ENCODE measurements at regions not wholly inside any gene's neighbourhood (a gene's known extent, or its start where the extent isn't known, plus 50 kb on each side); places are given as distances from the start of the nearest gene placed in this dataset.
A peak's percentile ranks its signal among the peaks of the same experiment; 100 is the strongest.

DNA sequence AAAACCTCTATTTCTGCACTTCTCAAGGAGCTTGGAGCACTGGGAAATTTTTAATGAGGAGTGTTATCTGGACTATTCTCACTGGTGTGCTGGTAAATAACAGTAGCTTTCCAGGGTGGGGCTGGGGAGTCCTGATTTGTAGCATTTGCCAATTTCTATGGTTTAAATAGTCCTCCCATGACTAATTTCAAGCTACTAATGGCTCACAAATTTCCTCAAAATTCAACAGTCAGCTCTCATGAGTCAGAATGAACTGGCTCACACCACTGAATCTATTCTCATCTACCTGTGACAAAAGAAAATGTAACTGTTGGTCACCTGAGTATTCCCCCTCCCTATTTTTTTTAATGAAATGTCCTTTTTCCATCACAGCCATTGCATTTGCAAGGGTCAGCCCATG lies 449.6 kb downstream of the KIF16B start:
- no peak for DNase-seq (ENCODE audit: low read depth, low spot score)

DNA sequence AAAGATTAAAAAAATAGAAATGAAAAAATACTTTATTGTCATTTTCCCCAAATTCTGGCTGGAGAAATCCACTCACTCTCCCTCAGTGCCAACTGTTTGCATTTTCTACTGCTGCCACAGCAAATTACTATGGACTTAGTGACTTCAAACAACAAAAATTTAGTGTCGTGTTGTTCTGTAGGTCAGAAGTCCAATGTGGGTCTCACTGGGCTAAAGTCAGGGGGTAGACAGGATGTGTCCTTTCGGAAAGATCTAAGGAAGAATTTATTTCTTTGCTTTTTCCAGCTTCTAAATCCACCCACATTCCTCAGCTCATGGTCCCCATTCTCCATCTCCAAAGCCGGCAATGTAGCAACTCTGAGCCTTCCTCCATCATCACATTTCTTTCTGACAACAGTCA lies 453.3 kb downstream of the KIF16B start:
- DNase-seq (ENCODE audit: low read depth, low spot score): no peak

DNA sequence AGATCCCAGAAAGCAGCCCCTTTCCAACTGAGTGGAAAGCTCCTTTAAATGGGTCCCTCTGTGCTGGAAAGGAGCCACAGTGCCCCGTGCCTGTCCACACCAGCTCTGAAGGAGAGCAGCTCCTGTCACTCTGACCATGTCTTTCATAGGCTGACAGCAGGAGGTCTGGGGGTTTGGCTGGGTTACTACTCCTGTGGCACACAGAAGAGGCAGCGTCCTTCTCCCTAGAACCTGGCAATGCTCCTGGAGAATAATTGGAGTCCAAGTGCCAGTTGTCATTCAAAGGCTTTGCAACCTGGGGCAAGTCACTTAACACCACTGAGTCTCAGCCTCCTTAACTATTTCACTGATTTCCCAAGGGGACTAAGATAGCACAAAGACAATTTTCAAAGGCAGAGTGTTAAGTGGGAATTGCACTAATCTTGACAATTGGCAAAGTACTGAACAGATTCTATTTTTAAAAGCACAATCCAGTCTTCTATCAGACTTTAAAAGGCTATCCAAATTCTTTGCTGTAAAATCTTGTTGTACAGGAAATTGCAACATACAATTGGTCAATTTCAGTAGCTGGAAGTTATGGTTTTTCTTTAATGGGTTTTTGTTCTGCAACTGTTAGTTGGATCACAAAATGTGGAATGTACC lies 457.2 kb downstream of the KIF16B start:
- DNase-seq (ENCODE audit: low read depth, low spot score): no peak

DNA sequence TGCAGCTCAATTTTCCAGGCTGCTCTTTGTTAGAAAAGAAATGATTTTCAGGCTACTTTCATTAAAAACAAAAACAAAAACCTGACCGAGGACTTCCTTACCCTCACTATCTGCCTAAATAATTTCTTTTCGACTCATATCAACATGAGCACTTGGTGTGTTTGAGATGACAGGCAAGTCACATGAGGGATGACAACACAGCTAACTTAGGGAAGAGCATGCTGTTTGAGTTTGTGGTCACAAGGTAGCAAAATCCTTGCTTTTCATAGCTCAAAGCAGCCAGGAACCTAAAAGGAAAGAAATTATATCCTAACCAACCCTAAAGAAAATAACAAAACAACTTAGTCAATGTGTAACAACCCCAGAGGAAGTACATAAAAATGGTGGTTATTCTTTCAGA lies 459.5 kb downstream of the KIF16B start:
- DNase-seq (ENCODE audit: low read depth, low spot score): no peak

DNA sequence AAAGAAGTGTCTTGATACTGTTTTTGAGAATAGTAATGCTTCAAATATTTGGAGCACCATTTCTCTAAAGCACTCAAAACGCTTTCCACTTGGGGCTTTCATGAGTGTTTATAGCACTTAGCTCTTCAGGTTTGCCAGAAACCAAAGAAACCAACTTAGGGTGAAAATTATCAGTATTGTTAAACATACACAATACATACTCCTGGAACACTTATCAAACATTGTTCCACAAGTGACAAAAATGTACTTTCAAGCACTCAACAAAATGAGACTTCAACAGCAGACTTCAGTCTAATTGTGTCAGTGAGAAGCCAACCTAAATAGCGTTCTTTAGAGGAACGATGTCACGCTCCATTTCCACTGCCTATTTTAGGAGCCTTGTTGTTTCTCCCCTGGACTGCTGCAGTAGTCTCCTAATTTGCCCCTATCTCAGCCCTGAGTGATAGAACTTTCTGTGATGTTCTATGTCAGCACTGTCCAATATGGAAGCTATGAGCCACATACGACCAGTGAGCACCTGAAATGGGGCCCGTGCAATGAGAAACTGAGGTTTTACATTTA lies 461.3 kb downstream of the KIF16B start:
- DNase-seq (ENCODE audit: low read depth, low spot score): no peak

DNA sequence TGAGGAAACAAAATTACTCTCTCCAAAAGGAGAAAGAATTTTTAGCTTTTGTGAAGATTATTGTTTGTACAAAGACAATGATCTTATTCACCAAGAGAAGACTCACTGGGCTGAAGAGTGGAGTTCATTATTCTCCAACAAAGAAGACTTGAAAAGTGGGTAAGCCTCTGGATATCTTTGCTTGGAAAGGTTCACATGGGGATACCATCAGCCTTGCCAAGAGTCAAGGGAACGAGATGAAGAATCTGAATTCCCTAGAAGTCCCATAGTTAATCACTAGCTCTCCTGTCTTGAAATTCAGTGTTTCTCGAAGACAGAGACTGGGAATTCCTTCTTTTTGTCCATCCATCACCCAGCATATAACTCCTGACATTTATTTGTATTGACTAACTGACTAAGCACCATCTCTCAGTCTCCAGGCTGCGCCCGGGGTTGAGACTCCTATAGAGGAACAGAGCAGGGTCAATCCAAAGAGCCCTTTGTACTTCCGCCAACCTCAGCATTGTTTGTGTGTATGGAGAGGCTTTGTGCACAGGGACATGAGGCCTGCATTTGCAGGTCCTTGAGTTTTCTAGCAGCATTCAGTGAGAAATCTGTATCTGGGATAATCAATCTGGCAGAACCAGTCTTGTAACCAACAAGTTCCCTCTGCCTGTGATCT lies 461.9 kb downstream of the KIF16B start:
- DNase-seq (ENCODE audit: low read depth, low spot score): no peak

DNA sequence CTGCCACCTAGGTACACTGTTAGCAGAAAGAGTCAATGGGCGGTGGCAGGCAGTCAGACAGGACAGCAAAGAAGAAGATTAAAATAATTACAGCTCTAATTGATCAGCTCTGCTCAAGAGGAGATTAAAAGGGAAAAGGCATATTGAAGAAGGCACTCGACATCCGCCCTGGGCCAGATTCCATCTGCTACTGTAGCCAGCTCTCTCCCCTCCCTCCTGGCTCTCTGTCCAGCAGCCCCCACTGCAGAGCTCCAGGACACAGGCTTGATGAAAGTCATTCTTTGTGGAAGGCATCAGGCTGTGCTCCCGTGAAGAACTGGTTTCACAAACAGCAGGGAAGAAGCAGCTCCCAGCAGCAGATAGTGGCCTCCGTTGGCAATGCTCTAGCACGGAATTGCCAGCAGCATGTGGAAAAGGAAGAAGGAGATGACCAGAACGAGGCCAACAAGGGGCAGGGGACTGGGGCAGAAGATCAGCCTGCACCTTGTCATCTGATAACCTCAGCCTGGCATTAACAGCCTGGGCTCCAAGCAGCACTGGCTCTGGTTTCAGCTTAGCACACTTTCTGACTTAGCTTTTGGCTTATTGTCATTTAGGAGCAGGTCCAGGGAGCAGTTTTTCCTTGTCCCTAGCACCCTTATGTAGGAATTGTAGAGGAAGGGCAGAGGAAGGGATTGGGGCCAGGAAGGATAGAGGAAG lies 465.9 kb downstream of the KIF16B start:
- peak; percentile 24 for DNase-seq (ENCODE audit: low read depth, low spot score)

DNA sequence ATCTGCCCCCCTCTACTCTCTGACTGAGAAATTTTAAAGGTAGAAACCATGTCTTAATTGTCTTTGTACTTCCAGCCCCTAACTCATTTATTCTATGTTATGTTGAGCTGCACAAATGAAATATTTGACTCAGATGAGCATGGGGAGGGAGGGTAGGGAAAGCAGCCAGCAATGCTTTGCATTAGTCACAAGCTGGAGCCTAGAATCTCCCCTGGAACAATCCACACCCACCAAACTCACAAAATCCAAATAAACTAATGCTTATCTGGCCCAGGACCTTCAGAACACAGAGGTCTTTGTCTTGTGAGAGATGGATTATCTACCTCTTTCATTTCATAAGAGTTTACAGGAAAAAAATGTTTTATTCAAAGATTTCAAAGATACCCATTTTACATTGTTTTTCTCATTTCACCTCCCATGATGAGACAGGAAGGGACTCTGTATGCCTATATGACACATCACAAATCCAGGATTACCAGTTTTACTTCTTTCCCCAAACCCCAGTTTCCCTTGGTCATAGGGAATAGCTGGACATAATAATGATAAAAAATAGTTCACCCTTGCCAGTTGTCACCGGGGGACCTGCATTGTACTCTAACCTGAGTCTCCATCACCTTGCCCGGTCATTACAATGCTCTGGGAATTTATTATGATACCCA lies 466.9 kb downstream of the KIF16B start:
- no peak for DNase-seq (ENCODE audit: low read depth, low spot score)

DNA sequence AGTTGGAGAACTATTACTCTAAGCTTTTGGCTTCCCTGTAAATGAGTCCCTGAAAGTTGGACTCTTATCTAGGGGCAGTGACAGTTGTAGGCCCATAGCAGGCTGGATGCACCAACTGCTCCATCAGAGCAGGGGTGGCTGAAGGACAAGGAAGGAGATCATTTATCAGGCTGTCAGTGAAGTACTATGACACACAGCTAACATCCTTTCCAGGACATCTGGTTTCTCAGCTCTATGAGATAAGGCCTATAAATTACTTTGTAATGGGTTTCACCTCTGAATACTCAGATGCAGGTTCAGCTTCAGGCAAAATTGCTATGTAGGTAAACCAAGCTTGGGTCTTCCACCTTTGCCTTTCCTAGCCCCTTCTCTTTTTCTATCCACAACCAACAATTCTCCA lies 468.5 kb downstream of the KIF16B start:
- no peak for DNase-seq (ENCODE audit: low read depth, low spot score)
